HepG2 (cell line): ENCODE measurements at regions not wholly inside any gene's neighbourhood (a gene's known extent, or its start where the extent isn't known, plus 50 kb on each side); places are given as distances from the start of the nearest gene placed in this dataset.

Source experiments
- ATAC-seq: fragments of 200-7000 bp; cut with Tn5 transposase; 3 replicates; pipeline ENCODE4 v1.9.1; 2020; ENCODE audit warnings: mild to moderate bottlenecking, moderate library complexity
- BruUV-seq: library from RNA; stranded (reverse); fragments of 400-500 nt; replicated peaks from 2 replicates; lab custom pipeline; 2021; lab: Mats Ljungman, UMichigan
- CTCF ChIA-PET: fragments of 300-600 bp; formaldehyde crosslinking; extraction: SDS; loops from one replicate; lab custom pipeline; 2021; ENCODE audit warnings: low total read pairs, inconsistent platforms, low intra/inter-chr PET ratio; lab: Yijun Ruan, JAX
- POLR2A ChIA-PET: fragments of 350-600 bp; sonication (Branson Sonifier 250); formaldehyde crosslinking; loops from one replicate; lab custom pipeline; 2020; ENCODE audit warnings: antibody characterized with exemption, inconsistent platforms; lab: Yijun Ruan, JAX
- DNase-seq: peaks from one replicate; pipeline ENCODE4 v3.0.0-alpha.2; 2015; ENCODE audit warnings: low spot score
- FAIRE-seq: peaks from 3 replicates; lab custom pipeline; 2011; peaks lifted over from hg19 to GRCh38; lab: Jason Lieb, UNC
- H2AFZ ChIP-seq: one replicate; pipeline ENCODE4 v1.6.1; 2011; ENCODE audit warnings: low read length, inconsistent platforms
- H3K27ac ChIP-seq: fragments of 300-600 bp; 3 replicates; pipeline ENCODE4 v1.8.0; 2011; ENCODE audit warnings: mixed run types, mild to moderate bottlenecking, mixed read lengths, low read length, inconsistent platforms; ENCODE audit not compliant: insufficient read depth; ENCODE audit errors: extremely low read length
- H3K27me3 ChIP-seq, 2 experiments: fragments of 200-600 bp in 1 of 2; 2 replicates in 1 of 2; 3 replicates in 1 of 2; pipeline versions ENCODE4 v1.6.0 to v1.8.0; 2011; ENCODE audit warnings: low read length in 2 of 2, mild to moderate bottlenecking in 2 of 2, moderate library complexity in 2 of 2, inconsistent platforms in 1 of 2; ENCODE audit not compliant: insufficient read depth in 2 of 2, control insufficient read depth in 1 of 2
- H3K36me3 ChIP-seq, 2 experiments: fragments of 200-600 bp in 1 of 2; replicated peaks in 1 of 2; 2 replicates in 1 of 2; 3 replicates in 1 of 2; pipeline versions ENCODE4 v1.5.1 to v1.8.0; 2011; ENCODE audit warnings: low read length in 2 of 2, inconsistent platforms in 1 of 2; ENCODE audit not compliant: insufficient read depth in 2 of 2, control insufficient read depth in 1 of 2
- H3K4me1 ChIP-seq: 2 replicates; pipeline ENCODE4 v1.5.1; 2012; ENCODE audit warnings: low read length, inconsistent platforms; ENCODE audit not compliant: insufficient read depth
- H3K4me2 ChIP-seq: 2 replicates; pipeline ENCODE4 v1.6.0; 2011; ENCODE audit warnings: low read depth, low read length, inconsistent platforms
- H3K4me3 ChIP-seq, 3 experiments: fragments of 200-600 bp in 1 of 3; sonication (generic), shearing (Covaris generic) in 1 of 3; replicated peaks in 1 of 3; 2 replicates each; pipeline ENCODE4 v1.5.1; 2011 to 2016; ENCODE audit warnings: low read length in 3 of 3, inconsistent platforms in 2 of 3, low read depth in 2 of 3, mild to moderate bottlenecking in 2 of 3, control low read depth in 1 of 3, mixed read lengths in 1 of 3; ENCODE audit not compliant: insufficient read depth in 1 of 3
- H3K79me2 ChIP-seq: one replicate; pipeline ENCODE4 v1.6.1; 2011; ENCODE audit warnings: low read length, inconsistent platforms; ENCODE audit not compliant: insufficient read depth
- H3K9ac ChIP-seq: 2 replicates; pipeline ENCODE4 v1.6.0; 2011; ENCODE audit warnings: mild to moderate bottlenecking, low read depth, low read length, inconsistent platforms; ENCODE audit not compliant: insufficient read depth
- H3K9me3 ChIP-seq: 2 replicates; pipeline ENCODE4 v1.5.1; 2012; ENCODE audit warnings: mild to moderate bottlenecking, low read length
- H4K20me1 ChIP-seq: 2 replicates; pipeline ENCODE4 v1.6.0; 2011; ENCODE audit warnings: inconsistent platforms, mild to moderate bottlenecking, low read length, moderate library complexity; ENCODE audit not compliant: insufficient read depth
- CCAR2 ChIP-seq: fragments of 200-400 bp; formaldehyde crosslinking; optimal IDR thresholded peaks from 2 replicates; pipeline ENCODE3; 2018; ENCODE audit warnings: low read depth, mild to moderate bottlenecking, low read length, moderate library complexity
- MTA1 ChIP-seq: sonication (generic); formaldehyde crosslinking; IDR thresholded peaks from 2 replicates; pipeline ENCODE4 v1.4.0; 2020; ENCODE audit warnings: missing genetic modification reagents, mild to moderate bottlenecking, borderline replicate concordance
- USF2 ChIP-seq, 2 experiments: sonication (generic) in 1 of 2; formaldehyde crosslinking in 1 of 2; IDR thresholded peaks; 2 replicates each; pipeline versions ENCODE4 v1.5.1 to v1.6.1; 2011 to 2020; ENCODE audit warnings: borderline replicate concordance in 1 of 2, low read depth in 1 of 2, low read length in 1 of 2, mild to moderate bottlenecking in 1 of 2, missing genetic modification reagents in 1 of 2, moderate library complexity in 1 of 2
- YY1 ChIP-seq: IDR thresholded peaks from 2 replicates; pipeline ENCODE4 v1.6.1; 2011; ENCODE audit warnings: low read length, low read depth, moderate library complexity, mild to moderate bottlenecking; ENCODE audit not compliant: insufficient read depth, insufficient replicate concordance
- ZNF180 ChIP-seq: sonication (generic); formaldehyde crosslinking; IDR thresholded peaks from 2 replicates; pipeline ENCODE4 v1.4.0; 2020; ENCODE audit warnings: low read depth, missing genetic modification reagents, borderline replicate concordance
- ZNF318 ChIP-seq: sonication (generic); formaldehyde crosslinking; IDR thresholded peaks from 2 replicates; pipeline ENCODE4 v1.4.0; 2020; ENCODE audit warnings: mild to moderate bottlenecking, missing genetic modification reagents
- WGBS: methylation state at CpG from one replicate; pipeline ENCODE4 v1.1.6; 2017; ENCODE audit warnings: low lambda C conversion rate; 5-methylcytosine and 5-hydroxymethylcytosine counted together
- in situ Hi-C: cut with HindIII; loops from 2 replicates; pipeline ENCODE4 v1.10.0; 2017; ENCODE audit warnings: low pct_unique_long_range_greater_than_20kb; ENCODE audit not compliant: extremely low pct_ligation_motif_present
- intact Hi-C: fragments of 100-400 bp; cut with micrococcal nuclease; formaldehyde crosslinking; loops from one replicate; pipeline ENCODE4 v1.10.0; 2022; ENCODE audit not compliant: unreplicated experiment

- POLR2A ChIA-PET = no interaction called here
- DNase-seq (no peak), ATAC-seq (no peak), FAIRE-seq (no peak)
- H3K27ac ChIP-seq = no peak overlapping the region
- intact Hi-C loops (no loop called here), in situ Hi-C loops (no loop called here)
- H3K27me3 ChIP-seq = peaks cover 6 to 37% of the 10 kb centered on the region in 2 experiments; a peak in 4 of 5 replicates
- CTCF ChIA-PET = no interaction called here
- no peak overlapping the region for H2AFZ ChIP-seq
- no peak overlapping the region for H3K4me3 ChIP-seq
- TF ChIP-seq MTA1 (CRISPR knock-in tag) (no peak), CCAR2 (no peak), YY1 (no peak), ZNF180 (no peak)
- no peaks in the 10 kb centered on the region for H3K79me2 ChIP-seq
- H3K4me1 ChIP-seq = no peaks in the 10 kb centered on the region
- no peaks in the 10 kb centered on the region for H3K36me3 ChIP-seq
- no peak overlapping the region for H3K4me2 ChIP-seq
- WGBS = 16% methylated on average over 13 of the region's 13 CpGs
- H4K20me1 ChIP-seq = no peaks in the 10 kb centered on the region
- no TSS peak for BruUV-seq
- no peak overlapping the region for H3K9ac ChIP-seq
- H3K9me3 ChIP-seq = peaks cover 6% of the 10 kb centered on the region; the same call in 1 of the 2 replicates
Measured at GRCh38 chr6:170073846-170074245, 217.0 kb downstream of the DLL1 start.

- no peak for DNase-seq
- no peak for FAIRE-seq
Measured at GRCh38 chr6:170072246-170072645, 218.6 kb downstream of the DLL1 start.

More at GRCh38 chr6:170072246-170072645, 218.6 kb downstream of the DLL1 start:
- CTCF ChIA-PET = no interaction called here
- no peak for ATAC-seq
- no peaks in the 10 kb centered on the region for H3K79me2 ChIP-seq
- no peak overlapping the region for H2AFZ ChIP-seq
- no peaks in the 10 kb centered on the region for H3K4me1 ChIP-seq
- 11% methylated on average over 11 of the region's 11 CpGs for WGBS
- no peaks in the 10 kb centered on the region for H3K36me3 ChIP-seq
- TF ChIP-seq ZNF318 (CRISPR knock-in tag) = no peak
- peak; percentile 71 for TF ChIP-seq USF2 (IDR thresholded peaks at IDR 0.05; ENCODE audit: low read depth, low read length)
- TF ChIP-seq USF2 (CRISPR knock-in tag; IDR thresholded peaks at IDR 0.05; ENCODE audit: borderline replicate concordance) = no peak
- H3K27ac ChIP-seq = no peak overlapping the region
- peaks cover 11 to 40% of the 10 kb centered on the region in 2 experiments; a peak in 4 of 5 replicates for H3K27me3 ChIP-seq
- POLR2A ChIA-PET = no interaction called here
- BruUV-seq = no TSS peak
- H4K20me1 ChIP-seq = no peaks in the 10 kb centered on the region
- intact Hi-C loops = no loop called here
- in situ Hi-C loops = no loop called here
- H3K9me3 ChIP-seq = peaks cover 6% of the 10 kb centered on the region; the same call in 1 of the 2 replicates
- H3K4me2 ChIP-seq = no peak overlapping the region
- no peak overlapping the region for H3K4me3 ChIP-seq
- H3K9ac ChIP-seq = no peak overlapping the region
